OCI-M1 (cell line): ENCODE measurements at regions not wholly inside any gene's neighbourhood (a gene's known extent, or its start where the extent isn't known, plus 50 kb on each side); places are given as distances from the start of the nearest gene placed in this dataset.

ENCODE experiments used
- DNase-seq: peaks from one replicate; lab custom pipeline; 2025; lab: John Stamatoyannopoulos, UW

DNA sequence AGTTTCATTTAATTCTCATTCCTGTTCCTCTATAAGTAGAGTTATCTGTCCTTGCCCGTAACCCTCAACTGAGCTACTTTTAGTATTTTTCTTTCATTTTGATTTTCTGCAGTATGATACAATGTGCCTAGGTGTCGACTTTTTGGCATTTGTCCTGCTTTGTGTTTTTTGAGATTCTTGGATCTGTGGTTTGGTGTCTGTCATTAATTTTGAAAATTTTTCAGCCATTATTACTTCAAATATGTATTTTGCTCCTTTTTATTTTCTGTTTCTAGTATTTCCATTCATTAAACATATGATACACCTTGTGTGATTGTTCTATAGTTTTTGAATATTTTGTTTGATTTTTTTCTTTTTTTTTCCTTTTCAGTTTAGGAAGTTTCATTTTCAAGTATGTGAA is 598.9 kb downstream of the SPOCK3 start:
- no peak for DNase-seq

DNA sequence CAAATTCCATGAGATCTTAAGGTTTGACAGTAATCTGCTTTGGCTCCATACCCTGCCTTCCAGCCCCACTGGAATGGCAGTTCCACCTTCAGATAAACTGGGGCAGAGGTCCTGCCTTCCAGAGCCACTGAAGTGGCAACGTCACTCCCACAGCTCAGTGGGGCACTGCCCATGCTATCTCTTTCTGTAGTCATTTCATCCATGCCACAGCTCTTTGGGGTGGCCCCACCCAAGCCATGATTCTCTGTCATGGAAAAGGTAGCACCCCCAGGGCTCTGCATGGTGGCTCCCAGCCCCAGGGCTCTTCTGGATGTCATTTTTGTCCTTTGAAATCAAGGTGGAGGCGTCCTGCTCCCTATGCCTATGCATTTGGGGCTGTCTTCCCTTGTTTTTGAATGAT is 596.5 kb downstream of the SPOCK3 start:
- no peak for DNase-seq

DNA sequence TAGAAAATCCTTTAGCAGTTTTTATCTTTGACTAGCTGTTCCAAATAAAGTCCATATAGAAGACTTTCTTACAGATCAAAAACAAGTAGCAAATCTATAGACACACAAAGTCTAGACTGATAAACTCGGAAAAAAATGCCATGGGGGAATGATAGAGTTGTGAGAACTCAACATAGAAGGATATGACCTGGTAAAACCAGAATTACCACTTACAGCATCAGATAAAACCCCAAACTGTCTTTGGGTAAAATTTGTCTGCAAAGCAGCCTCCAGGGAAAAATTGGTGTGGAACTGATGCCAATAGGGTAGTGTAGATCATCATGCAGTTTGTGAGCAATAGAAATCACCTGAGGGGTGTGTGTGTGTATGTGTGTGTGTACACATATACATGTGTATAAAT is 579.1 kb downstream of the SPOCK3 start:
- DNase-seq, result no peak

DNA sequence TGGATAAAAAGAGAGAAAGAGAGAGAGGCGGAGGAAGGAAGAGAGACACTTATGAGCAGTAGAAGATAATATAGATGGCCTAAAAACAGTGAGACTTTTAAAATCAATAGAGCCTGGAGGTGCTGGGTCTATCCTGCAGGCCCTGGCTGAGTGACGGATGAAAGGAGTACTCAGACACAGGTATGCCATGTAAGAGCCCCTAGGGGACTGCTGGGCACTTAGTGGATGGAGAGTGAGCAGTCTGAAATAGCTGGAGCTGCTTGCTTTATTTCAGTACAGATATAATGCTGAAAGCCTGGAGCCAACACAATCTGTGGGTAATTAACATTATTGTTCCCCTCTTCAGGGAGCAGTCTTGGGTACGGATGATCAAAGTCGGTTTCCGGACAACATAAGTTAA is 578.6 kb downstream of the SPOCK3 start:
- no peak for DNase-seq

DNA sequence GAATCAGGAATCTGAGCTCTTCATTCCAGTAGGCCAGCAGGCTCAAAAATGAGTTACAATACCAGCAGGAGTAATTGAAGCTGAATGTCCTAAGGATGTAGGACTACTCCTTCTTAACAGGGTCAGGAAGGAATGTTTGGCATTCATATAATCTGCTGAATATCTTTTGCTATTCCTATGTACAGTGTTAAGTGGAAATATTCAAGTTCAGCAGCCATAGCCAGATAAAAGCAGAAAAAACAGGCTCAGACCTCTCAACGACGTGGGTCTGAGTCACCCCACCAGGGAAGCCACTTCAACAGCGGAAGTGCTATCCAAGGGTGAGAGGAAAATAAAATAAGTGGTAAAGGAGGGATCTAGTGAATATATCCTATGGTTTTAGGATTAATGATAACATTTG is 577.0 kb downstream of the SPOCK3 start:
- DNase-seq, result no peak

DNA sequence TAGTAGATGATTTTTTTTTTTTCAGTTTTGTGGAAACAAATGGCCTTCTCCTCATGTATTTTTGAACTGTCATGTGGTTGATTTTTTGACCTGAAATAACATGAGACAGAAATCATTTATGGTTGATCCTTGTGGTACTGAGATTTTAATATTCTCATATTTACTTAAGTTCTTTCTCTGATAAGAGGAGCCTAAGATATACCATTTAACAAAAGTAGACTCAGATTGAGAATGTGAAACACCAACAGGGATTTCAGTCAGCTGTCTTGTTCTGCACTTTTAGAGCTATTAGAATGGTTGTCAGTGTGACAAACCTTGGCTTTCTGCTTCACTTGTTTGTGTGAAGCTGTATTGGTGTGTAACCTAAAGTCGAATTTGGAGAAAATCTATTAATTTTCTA is 575.7 kb downstream of the SPOCK3 start:
- no peak for DNase-seq

DNA sequence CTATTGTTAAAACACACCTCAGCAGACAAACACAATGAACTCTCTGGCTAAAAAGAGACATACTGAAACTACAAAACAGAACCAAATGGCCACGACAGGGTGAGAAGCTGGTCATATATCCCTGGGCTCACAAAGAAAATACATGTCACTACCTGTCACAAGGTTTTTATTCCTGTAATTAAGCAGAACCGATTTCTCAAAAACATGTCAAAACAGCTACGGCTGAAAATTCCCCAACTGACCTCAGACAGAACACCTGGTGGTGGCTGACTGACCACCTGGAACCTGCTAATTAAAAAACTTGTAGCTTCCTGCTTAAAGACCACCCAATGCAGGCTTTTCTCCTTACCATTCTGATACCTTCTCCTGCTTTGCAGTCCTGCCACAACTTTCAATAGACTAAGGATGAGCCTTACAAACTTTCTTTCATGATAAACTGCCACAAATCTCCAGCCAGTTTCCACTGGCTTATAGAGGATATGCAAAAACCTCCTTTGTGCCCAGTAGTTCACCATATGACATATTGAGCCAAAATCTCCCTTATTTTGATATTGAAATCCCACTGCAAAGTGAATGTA is 571.9 kb downstream of the SPOCK3 start:
- no peak for DNase-seq

DNA sequence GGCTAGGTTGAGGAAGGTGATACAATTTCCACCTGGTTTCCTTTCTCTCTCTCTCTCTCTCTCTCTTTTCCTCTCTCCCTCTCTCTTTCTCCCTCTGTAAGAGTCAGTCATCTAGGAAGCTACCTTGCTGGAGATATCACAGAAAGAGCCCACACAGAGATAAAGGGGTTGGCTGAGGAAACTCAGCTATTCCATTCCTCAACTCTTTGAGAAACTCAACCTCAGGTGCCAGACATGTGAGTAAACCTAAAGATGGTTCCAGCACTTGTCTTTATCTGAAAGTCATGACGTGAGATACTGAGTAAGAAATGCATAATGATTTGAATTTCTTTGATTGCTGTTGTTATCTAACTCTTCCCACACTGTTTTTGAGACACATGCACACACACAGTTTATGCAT is 564.0 kb downstream of the SPOCK3 start:
- DNase-seq, result no peak

DNA sequence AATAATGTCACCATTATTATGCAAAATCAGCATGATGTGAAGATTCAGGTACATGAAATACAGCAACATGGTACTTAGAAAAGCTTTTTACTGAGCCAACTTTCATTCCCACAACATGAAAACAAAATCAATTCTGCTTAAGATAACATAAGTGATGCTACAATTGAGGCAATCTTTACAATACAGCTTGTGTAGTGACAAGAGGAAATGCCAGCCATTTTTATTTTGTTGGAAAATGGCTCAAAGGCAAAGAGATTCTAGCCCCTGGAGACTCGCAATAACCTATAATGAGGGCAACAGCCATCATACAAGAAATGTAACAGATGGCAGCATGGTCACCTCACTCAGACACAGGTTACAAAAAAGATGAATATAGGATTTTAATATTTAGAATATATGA is 560.4 kb downstream of the SPOCK3 start:
- no peak for DNase-seq

DNA sequence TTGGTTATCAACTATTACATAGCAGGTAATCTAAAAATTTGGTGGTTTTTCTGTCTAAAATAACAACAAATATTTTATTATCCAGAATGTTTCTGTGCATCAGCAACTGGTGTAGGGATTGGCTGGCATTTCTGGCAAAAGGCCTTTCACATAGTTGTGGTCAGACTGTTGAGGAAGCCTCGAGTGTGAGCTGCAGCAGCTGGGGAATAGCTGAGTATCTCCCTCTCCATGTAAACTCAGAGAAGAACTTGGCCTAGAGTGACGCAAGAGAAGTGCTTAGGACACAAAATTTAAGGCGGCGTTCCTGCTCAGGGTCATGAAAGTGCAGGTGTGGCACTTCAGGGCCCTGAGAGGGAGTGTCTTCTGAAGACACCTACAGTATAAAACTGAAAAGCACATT is 558.9 kb downstream of the SPOCK3 start:
- DNase-seq, result no peak

DNA sequence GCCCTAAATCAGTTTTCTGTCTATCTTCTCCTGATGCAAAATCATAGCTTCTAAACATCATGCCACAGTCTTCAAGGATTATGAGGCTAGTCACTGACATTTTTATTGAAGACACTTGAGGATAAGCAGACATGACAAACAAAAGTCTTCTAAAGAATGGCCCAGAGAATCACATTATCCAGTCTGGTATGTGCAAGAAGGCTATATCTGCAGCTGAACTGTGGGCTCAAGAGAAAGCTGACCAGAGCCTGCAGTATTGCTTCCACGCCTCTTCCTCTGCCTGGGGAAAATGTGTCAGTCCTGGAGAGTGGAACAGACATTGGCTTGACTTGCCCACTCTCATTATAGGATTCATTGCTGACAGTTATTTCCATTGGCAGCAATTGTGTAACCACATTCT is 553.5 kb downstream of the SPOCK3 start:
- DNase-seq, result no peak

DNA sequence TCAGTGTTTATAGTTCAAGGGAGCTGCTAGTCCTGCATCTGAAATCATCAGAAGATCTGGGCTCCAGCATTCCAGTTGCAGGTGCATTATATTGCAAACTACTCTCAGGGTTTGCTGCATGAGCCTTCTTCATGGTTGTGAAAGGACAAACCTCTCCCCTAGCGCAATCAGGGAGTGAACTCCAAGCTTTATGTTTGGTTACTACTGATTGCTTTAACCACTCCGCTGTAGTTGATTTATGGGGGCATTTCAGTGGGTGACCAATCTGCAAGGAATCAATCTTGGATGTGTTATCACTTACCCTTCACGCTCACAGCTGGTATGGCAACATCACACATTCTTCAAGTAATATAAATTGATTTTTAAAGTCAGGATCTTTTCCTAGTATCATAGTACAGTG is 552.1 kb downstream of the SPOCK3 start:
- no peak for DNase-seq
